ENCODE measurements at regions not wholly inside any gene's neighbourhood (a gene's known extent, or its start where the extent isn't known, plus 50 kb on each side); places are given as distances from the start of the nearest gene placed in this dataset.

DNA sequence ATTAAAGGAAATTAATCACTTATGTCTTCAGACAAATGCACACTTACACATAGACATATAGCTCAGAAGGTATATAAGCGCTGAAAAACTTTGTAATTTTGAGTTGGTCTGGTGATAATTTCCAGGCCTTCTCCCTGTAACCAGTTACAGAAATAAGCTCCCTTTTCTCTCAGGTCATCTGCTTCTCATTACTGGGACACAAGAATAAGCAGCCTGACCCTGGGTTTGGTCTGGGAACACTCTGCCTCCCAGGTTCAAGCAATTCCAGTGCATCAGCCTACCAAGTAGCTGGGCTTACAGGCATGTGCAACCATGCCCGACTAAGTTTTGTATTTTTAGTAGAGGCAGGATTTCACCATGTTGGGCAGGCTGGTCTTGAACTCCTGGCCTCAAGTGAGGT lies 274.5 kb downstream of the LMO7 start:
- in situ Hi-C loops (cut with HindIII; ENCODE audit: low pct_unique_long_range_greater_than_20kb, low sequenced_read_pairs) (no loop called here), intact Hi-C loops (cut with micrococcal nuclease; ENCODE audit: unreplicated experiment) (no loop called here)
- CTCF ChIA-PET, result no interaction called here
- POLR2A ChIA-PET, result no interaction called here
- Histone ChIP-seq H3K9me3 (ENCODE audit: control insufficient read depth, insufficient read depth, low read depth, low read length) (no peaks in the 10 kb centered on the region), H3K4me1 (ENCODE audit: control insufficient read depth, insufficient read depth, low read length) (no peaks in the 10 kb centered on the region), H3K27me3 (ENCODE audit: control insufficient read depth, insufficient read depth, low read length) (no peaks in the 10 kb centered on the region), H3K36me3 (ENCODE audit: control insufficient read depth, insufficient read depth, low read length) (no peaks in the 10 kb centered on the region), H3K27ac (ENCODE audit: low read length) (no peak overlapping the region), H3K4me3 (ENCODE audit: low read depth in 2 of 2, low read length in 2 of 2) (no peak overlapping the region)
- no peak for ATAC-seq
- no TSS peak for BruUV-seq (replicated peaks)
- no peak for DNase-seq (ENCODE audit: low read depth, low spot score)
- TF ChIP-seq POLR2AphosphoS5 (IDR thresholded peaks at IDR 0.05; ENCODE audit: low read depth, low read length), result no peak

All from Panc1 (cell line).